Breast epithelium (tissue), 3 donors: ENCODE measurements at regions not wholly inside any gene's neighbourhood (a gene's known extent, or its start where the extent isn't known, plus 50 kb on each side); places are given as distances from the start of the nearest gene placed in this dataset.

ENCODE experiments used
- POLR2A ChIP-seq: fragments of 450-650 bp; IDR thresholded peaks from one replicate; pipeline ENCODE4 v1.6.1; 2016; ENCODE audit warnings: antibody characterized with exemption, mild to moderate bottlenecking, moderate library complexity
- POLR2AphosphoS5 ChIP-seq, 3 donors: sonication (generic); formaldehyde crosslinking; IDR thresholded peaks; one replicate each; pipeline ENCODE4 v1.6.1; 2017; ENCODE audit warnings: antibody characterized with exemption in 3 of 3
- TF ChIP-seq, protein P1 (sequence below), 3 donors: fragments of 450-650 bp; IDR thresholded peaks; one replicate each; pipeline ENCODE4 v1.5.1; 2016 to 2017; ENCODE audit warnings: antibody characterized with exemption in 3 of 3, mild to moderate bottlenecking in 3 of 3, moderate library complexity in 3 of 3

DNA sequence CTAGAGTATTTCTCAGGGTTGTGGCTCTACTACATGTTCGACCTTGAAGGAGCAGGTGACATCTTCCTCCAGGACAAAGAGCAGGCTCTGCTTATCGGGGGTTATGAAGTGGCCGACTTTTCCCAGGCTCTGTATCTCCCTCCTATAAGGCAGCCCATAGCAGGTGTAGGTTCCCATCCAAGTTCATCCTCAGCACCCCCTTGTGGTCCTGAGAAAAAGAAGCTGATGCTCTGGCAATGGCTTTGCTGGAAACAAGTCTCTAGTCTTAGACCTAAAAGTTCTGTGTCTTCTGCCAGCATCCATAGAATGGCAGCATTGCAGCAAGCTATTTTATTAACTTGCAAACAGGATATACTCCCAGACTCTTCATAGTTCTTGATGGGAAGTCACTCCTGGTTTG is 836.6 kb upstream of the PRKX start:
- TF ChIP-seq, protein P1, sequence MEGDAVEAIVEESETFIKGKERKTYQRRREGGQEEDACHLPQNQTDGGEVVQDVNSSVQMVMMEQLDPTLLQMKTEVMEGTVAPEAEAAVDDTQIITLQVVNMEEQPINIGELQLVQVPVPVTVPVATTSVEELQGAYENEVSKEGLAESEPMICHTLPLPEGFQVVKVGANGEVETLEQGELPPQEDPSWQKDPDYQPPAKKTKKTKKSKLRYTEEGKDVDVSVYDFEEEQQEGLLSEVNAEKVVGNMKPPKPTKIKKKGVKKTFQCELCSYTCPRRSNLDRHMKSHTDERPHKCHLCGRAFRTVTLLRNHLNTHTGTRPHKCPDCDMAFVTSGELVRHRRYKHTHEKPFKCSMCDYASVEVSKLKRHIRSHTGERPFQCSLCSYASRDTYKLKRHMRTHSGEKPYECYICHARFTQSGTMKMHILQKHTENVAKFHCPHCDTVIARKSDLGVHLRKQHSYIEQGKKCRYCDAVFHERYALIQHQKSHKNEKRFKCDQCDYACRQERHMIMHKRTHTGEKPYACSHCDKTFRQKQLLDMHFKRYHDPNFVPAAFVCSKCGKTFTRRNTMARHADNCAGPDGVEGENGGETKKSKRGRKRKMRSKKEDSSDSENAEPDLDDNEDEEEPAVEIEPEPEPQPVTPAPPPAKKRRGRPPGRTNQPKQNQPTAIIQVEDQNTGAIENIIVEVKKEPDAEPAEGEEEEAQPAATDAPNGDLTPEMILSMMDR (IDR thresholded peaks at IDR 0.05): no peak
- TF ChIP-seq POLR2A (no peak), POLR2AphosphoS5 (IDR thresholded peaks at IDR 0.05) (no peak)
